ENCODE measurements at regions not wholly inside any gene's neighbourhood (a gene's known extent, or its start where the extent isn't known, plus 50 kb on each side); places are given as distances from the start of the nearest gene placed in this dataset.

DNA sequence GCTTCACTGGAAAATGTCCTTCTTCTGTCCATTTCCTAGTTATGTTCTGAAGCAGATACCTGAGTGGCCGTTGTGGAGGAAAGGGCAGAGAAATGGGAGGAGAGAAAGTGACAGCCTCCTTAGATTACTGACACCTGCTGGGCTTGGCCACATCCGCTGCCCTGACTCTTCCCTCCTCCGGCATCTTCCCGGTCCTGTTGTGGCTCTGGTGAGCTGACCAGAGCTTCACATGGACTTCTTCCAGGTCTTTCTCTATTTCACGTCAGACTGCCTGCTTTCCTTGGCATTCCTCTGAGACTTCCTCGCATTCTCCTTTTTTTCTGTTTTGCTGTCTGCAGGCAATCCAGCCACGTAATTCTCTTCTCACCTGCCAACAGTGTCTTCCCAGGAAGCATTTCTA, 138.7 kb upstream of the E2F8 start:
- intact Hi-C loops (cut with DNase I) = no loop called here
- no peaks in the 10 kb centered on the region for H3K4me1 ChIP-seq
- no peaks in the 10 kb centered on the region for H3K9me3 ChIP-seq
- no peak overlapping the region for H3K4me3 ChIP-seq
- no peaks in the 10 kb centered on the region for H3K27me3 ChIP-seq
- no peak for TF ChIP-seq POLR2A (IDR thresholded peaks at IDR 0.05)
- TF ChIP-seq, protein P1, sequence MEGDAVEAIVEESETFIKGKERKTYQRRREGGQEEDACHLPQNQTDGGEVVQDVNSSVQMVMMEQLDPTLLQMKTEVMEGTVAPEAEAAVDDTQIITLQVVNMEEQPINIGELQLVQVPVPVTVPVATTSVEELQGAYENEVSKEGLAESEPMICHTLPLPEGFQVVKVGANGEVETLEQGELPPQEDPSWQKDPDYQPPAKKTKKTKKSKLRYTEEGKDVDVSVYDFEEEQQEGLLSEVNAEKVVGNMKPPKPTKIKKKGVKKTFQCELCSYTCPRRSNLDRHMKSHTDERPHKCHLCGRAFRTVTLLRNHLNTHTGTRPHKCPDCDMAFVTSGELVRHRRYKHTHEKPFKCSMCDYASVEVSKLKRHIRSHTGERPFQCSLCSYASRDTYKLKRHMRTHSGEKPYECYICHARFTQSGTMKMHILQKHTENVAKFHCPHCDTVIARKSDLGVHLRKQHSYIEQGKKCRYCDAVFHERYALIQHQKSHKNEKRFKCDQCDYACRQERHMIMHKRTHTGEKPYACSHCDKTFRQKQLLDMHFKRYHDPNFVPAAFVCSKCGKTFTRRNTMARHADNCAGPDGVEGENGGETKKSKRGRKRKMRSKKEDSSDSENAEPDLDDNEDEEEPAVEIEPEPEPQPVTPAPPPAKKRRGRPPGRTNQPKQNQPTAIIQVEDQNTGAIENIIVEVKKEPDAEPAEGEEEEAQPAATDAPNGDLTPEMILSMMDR (IDR thresholded peaks at IDR 0.05) = no peak
- WGBS, 2 donors = 71 to 73% methylated on average over 7 of the region's 7 CpGs
- ATAC-seq = no peak
- no peak overlapping the region for H3K27ac ChIP-seq
- DNase-seq = no peak
- no peaks in the 10 kb centered on the region for H3K36me3 ChIP-seq (replicated peaks in 1 of 2; ENCODE audit: insufficient read depth in 1 of 2, low read depth in 2 of 2)

DNA sequence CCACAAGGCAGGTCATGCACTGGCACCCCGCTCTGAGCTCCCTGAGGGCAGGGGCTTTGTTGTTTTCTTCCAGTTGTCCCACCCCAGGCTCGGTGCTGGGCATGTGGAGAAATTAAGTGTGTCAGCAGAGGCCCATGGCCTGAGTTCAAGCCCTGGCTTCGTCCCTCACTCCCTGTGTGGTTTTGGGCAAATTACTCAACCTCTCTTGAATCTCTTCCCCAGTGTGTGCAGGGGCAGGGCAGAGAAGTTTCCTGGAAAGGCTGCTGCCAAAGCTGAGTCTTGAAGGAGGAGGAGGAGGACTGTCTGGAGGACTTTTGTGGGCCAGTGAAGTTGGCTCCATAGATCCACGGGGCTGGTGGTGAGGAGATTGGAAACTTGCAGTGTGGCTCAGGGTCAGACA, 138.1 kb upstream of the E2F8 start:
- H3K36me3 ChIP-seq (replicated peaks in 1 of 2; ENCODE audit: insufficient read depth in 1 of 2, low read depth in 2 of 2) = no peaks in the 10 kb centered on the region
- 74 to 75% methylated on average over 3 to 4 of the region's 4 CpGs for WGBS, 2 donors
- no peaks in the 10 kb centered on the region for H3K27me3 ChIP-seq
- no peak for DNase-seq
- no peak overlapping the region for H3K4me3 ChIP-seq
- intact Hi-C loops (cut with DNase I) = no loop called here
- no peak for ATAC-seq
- no peaks in the 10 kb centered on the region for H3K9me3 ChIP-seq
- no peaks in the 10 kb centered on the region for H3K4me1 ChIP-seq
- TF ChIP-seq POLR2A (IDR thresholded peaks at IDR 0.05) = no peak
- TF ChIP-seq, protein P1 (IDR thresholded peaks at IDR 0.05) = no peak
- H3K27ac ChIP-seq = no peak overlapping the region

DNA sequence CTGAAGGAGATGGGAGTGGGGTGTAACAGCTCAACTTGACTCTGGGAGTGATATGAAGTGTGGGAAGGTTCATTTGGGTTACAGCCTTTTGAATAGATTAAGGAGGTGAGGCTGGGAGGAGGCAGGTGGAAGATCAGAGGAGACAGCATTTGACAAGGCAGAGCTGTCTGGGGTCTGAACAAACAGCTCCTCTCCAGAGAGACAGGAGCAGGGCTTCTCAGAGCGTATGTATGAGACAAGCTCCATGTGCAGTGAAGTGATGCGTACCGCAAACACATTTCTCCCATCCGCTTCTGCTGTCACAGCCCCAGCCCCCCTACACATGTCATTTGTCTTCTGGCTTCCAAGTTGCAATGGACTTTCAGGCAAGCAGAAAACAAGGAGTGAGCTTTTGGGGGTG, 137.1 kb upstream of the E2F8 start:
- no peak overlapping the region for H3K4me3 ChIP-seq
- H3K27ac ChIP-seq = no peak overlapping the region
- TF ChIP-seq, protein P1 (IDR thresholded peaks at IDR 0.05) = no peak
- no peak for TF ChIP-seq POLR2A (IDR thresholded peaks at IDR 0.05)
- H3K36me3 ChIP-seq (replicated peaks in 1 of 2; ENCODE audit: insufficient read depth in 1 of 2, low read depth in 2 of 2) = no peaks in the 10 kb centered on the region
- H3K9me3 ChIP-seq = no peaks in the 10 kb centered on the region
- DNase-seq (no peak), ATAC-seq (no peak)
- H3K27me3 ChIP-seq = no peaks in the 10 kb centered on the region
- intact Hi-C loops (cut with DNase I) = no loop called here
- WGBS, 2 donors = 82 to 97% methylated on average over 4 of the region's 4 CpGs
- no peaks in the 10 kb centered on the region for H3K4me1 ChIP-seq

DNA sequence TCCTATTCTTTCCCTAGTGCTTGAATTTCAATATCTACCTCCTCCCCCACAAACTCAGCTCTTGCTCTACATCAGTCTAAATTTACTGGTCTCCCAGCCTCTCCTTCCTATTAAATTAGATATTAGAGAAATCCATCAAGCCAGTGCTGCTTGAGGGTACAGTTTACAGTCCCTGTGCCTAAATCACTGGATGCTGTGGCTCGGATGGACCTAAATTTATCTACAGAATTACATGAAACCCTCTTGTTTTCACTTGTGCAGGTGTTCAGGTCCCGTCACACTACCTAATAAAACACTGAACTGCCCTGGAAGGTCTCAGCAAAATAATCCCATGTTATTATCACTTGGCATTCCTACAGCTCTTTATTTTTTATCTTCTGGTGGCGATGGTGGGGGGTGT, 134.7 kb upstream of the E2F8 start:
- 33 to 53% methylated on average over 3 of the region's 3 CpGs for WGBS, 2 donors
- DNase-seq = no peak
- no peak for ATAC-seq
- no peak overlapping the region for H3K4me3 ChIP-seq
- TF ChIP-seq POLR2A (IDR thresholded peaks at IDR 0.05) = no peak
- H3K9me3 ChIP-seq = no peaks in the 10 kb centered on the region
- H3K36me3 ChIP-seq (replicated peaks in 1 of 2; ENCODE audit: insufficient read depth in 1 of 2, low read depth in 2 of 2) = no peaks in the 10 kb centered on the region
- no peak overlapping the region for H3K27ac ChIP-seq
- no peaks in the 10 kb centered on the region for H3K4me1 ChIP-seq
- intact Hi-C loops (cut with DNase I) = no loop called here
- H3K27me3 ChIP-seq = no peaks in the 10 kb centered on the region

DNA sequence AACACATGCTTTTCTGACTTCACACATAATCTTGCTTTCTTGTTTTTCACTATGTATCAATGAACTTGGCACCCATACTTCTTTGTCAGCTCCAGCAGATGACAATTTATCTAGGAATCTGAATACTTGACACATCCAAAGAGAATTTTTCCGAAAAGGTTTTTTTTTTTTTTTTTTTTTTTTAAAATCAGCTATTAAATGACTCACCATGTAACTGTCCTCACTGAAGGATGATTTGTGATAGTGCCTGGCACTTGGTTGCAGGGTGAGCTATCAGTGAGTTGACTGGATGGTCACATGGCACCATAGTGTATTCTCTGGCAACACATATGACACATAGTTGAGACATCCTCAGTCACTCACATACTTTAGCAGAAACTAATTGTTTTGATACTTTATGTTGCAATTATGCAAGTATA, 133.4 kb upstream of the E2F8 start:
- Histone ChIP-seq H3K9me3 (no peaks in the 10 kb centered on the region), H3K4me1 (no peaks in the 10 kb centered on the region), H3K27ac (no peak overlapping the region), H3K4me3 (no peak overlapping the region), H3K27me3 (no peaks in the 10 kb centered on the region), H3K36me3 (replicated peaks in 1 of 2; ENCODE audit: insufficient read depth in 1 of 2, low read depth in 2 of 2) (no peaks in the 10 kb centered on the region)
- intact Hi-C loops (cut with DNase I) = no loop called here
- DNase-seq (no peak), ATAC-seq (no peak)
- 75 to 84% methylated on average over 1 of the region's 1 CpG for WGBS, 2 donors
- TF ChIP-seq, protein P1 (IDR thresholded peaks at IDR 0.05) = no peak
- TF ChIP-seq POLR2A (IDR thresholded peaks at IDR 0.05) = no peak
